Activated CD8-positive, alpha-beta T cell treated with anti-CD3 and anti-CD28 coated beads for 36 hours (primary cell): ENCODE measurements at regions not wholly inside any gene's neighbourhood (a gene's known extent, or its start where the extent isn't known, plus 50 kb on each side); places are given as distances from the start of the nearest gene placed in this dataset.

ENCODE experiments used
- ATAC-seq: fragments of 200-7000 bp; cut with Tn5 transposase; one replicate; pipeline ENCODE4 v1.10.0; 2021; ENCODE audit warnings: mild to moderate bottlenecking, moderate library complexity
- CTCF ChIA-PET: fragments of 350-600 bp; sonication (Branson Sonifier 250); formaldehyde crosslinking; loops from one replicate; lab custom pipeline; 2021; ENCODE audit warnings: antibody characterized with exemption; lab: Charles Lee
- POLR2A ChIA-PET: fragments of 350-600 bp; sonication (Branson Sonifier 250); formaldehyde crosslinking; loops from one replicate; lab custom pipeline; 2021; ENCODE audit warnings: antibody characterized with exemption; lab: Charles Lee
- DNase-seq: peaks from one replicate; pipeline ENCODE4 v3.0.0-alpha.2; 2020
- H3K27ac Mint-ChIP-seq: one replicate; pipeline ENCODE4 v1.8.0; 2021; ENCODE audit warnings: mild to moderate bottlenecking, mixed read lengths
- H3K27me3 Mint-ChIP-seq: one replicate; pipeline ENCODE4 v1.8.0; 2021; ENCODE audit warnings: mixed read lengths
- H3K36me3 Mint-ChIP-seq: one replicate; pipeline ENCODE4 v1.8.0; 2021; ENCODE audit warnings: low read depth, mixed read lengths
- H3K4me1 Mint-ChIP-seq: one replicate; pipeline ENCODE4 v1.8.0; 2021; ENCODE audit warnings: low read depth, mixed read lengths
- H3K4me3 Mint-ChIP-seq: one replicate; pipeline ENCODE4 v1.8.0; 2021; ENCODE audit warnings: mild to moderate bottlenecking, moderate library complexity, mixed read lengths
- H3K9me3 Mint-ChIP-seq: one replicate; pipeline ENCODE4 v1.8.0; 2021; ENCODE audit warnings: mixed read lengths
- CTCF ChIP-seq: fragments of 200-600 bp; IDR thresholded peaks from one replicate; pipeline ENCODE4 v1.8.0; 2022; ENCODE audit warnings: antibody characterized with exemption, mild to moderate bottlenecking
- intact Hi-C: fragments of 100-400 bp; cut with micrococcal nuclease; formaldehyde crosslinking; loops from one replicate; pipeline ENCODE4 v1.10.0; 2022

GRCh38 chr1:168960114-168960513, 146.4 kb upstream of the ATP1B1 start:
- intact Hi-C loops = no loop called here
- CTCF ChIA-PET = no interaction called here

DNA sequence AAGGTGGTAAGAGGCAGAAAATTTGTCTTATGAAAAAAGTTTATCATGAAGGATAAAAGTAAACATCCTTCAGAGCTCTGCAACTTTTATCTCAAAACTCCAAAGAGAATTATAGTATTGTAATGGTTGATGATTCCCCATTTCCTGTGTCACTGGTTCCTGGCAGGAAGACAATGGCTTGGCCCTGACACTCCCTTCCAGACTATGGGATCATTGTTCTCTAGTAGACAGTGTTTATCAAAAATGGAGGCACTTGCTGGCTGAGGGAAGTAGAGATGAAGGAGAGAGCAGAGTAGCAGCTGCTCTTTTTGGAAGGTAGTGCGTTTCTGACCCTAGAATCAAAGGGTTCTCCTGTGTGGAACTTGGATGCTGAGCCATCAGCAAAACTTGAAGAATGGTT, 145.9 kb upstream of the ATP1B1 start:
- H3K27me3 Mint-ChIP-seq = peaks cover 5% of the 10 kb centered on the region
- no peak for ATAC-seq
- H3K4me1 Mint-ChIP-seq = peaks cover 3% of the 10 kb centered on the region
- no peak for TF ChIP-seq CTCF
- intact Hi-C loops = no loop called here
- H3K27ac Mint-ChIP-seq = no peak overlapping the region
- DNase-seq = no peak
- H3K4me3 Mint-ChIP-seq = no peak overlapping the region
- H3K9me3 Mint-ChIP-seq = no peaks in the 10 kb centered on the region
- H3K36me3 Mint-ChIP-seq = no peaks in the 10 kb centered on the region
- POLR2A ChIA-PET = interaction anchor here (0.7 to 1.0 kb wide), 2 partner anchors 10 to 79 kb away, joined by 3 read pairs; no protein-coding TSS in a partner anchor
- CTCF ChIA-PET = no interaction called here

More at GRCh38 chr1:168960114-168960513, 146.4 kb upstream of the ATP1B1 start:
- Mint-ChIP-seq H3K4me1 (peaks cover 3% of the 10 kb centered on the region), H3K36me3 (no peaks in the 10 kb centered on the region), H3K4me3 (no peak overlapping the region), H3K27me3 (peaks cover 5% of the 10 kb centered on the region), H3K9me3 (no peaks in the 10 kb centered on the region), H3K27ac (no peak overlapping the region)
- no peak for DNase-seq
- TF ChIP-seq CTCF = no peak
- no peak for ATAC-seq
- POLR2A ChIA-PET = interaction anchor here (0.7 kb wide), 1 partner anchor 80 kb away, joined by 3 read pairs; no protein-coding TSS in a partner anchor

DNA sequence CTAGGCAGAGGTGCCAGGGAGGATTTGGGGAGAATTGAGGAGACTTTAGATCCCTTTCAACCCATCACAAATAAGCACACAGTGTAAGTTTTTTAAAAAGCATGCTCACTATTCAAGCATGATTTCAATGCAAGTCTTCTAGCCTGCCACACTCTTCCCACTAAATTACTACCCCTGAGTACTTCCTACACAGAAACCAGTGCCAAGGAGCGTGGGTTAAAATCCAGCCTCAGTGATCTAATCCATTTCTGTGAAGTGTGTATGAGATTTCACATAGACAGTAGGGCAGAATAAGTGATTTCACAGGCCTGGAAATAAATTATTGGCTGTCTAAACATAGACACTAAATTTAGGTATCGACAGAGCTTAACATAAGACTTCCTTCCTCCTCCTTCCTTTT, 142.9 kb upstream of the ATP1B1 start:
- intact Hi-C loops = no loop called here
- CTCF ChIA-PET = no interaction called here
- H3K27ac Mint-ChIP-seq = no peak overlapping the region
- POLR2A ChIA-PET = no interaction called here
- ATAC-seq (no peak), DNase-seq (no peak)
- H3K4me3 Mint-ChIP-seq = no peak overlapping the region
- peaks cover 3% of the 10 kb centered on the region for H3K4me1 Mint-ChIP-seq
- H3K9me3 Mint-ChIP-seq = no peaks in the 10 kb centered on the region
- TF ChIP-seq CTCF = no peak
- H3K36me3 Mint-ChIP-seq = no peaks in the 10 kb centered on the region
- H3K27me3 Mint-ChIP-seq = peaks cover 5% of the 10 kb centered on the region

GRCh38 chr1:168964478-168964877, 142.0 kb upstream of the ATP1B1 start:
- CTCF ChIA-PET = no interaction called here
- Mint-ChIP-seq H3K9me3 (no peaks in the 10 kb centered on the region), H3K27me3 (peaks cover 3% of the 10 kb centered on the region), H3K36me3 (no peaks in the 10 kb centered on the region), H3K4me1 (peaks cover 3% of the 10 kb centered on the region), H3K27ac (no peak overlapping the region), H3K4me3 (no peak overlapping the region)
- POLR2A ChIA-PET = no interaction called here
- ATAC-seq = no peak
- intact Hi-C loops = no loop called here
- TF ChIP-seq CTCF = no peak
- DNase-seq = no peak

DNA sequence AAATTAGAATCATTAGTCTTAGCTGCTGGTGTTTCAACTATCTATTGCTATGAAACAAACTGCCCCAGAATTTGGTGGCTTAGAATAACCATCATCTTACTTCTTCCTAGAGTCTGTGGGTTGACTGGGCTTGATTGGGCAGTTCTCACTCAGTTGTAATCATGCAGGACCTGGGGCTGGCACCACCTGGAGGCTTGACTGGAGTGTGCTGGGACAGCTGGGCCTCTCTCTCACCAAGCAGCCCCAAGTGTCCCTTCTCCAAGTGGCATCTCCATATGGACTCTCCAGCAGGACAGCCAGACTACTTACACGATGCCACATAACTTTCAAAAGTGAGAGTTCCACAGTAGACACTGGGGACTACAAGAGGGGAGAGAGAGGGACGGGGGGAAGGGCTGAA, 140.3 kb upstream of the ATP1B1 start:
- DNase-seq (no peak), ATAC-seq (no peak)
- TF ChIP-seq CTCF = no peak
- Mint-ChIP-seq H3K4me1 (peaks cover 3% of the 10 kb centered on the region), H3K9me3 (no peaks in the 10 kb centered on the region), H3K27ac (no peak overlapping the region), H3K36me3 (no peaks in the 10 kb centered on the region), H3K4me3 (no peak overlapping the region), H3K27me3 (no peaks in the 10 kb centered on the region)
- intact Hi-C loops = no loop called here
- ChIA-PET POLR2A (no interaction called here), CTCF (no interaction called here)
